HUES48 (cell line): ENCODE measurements at regions not wholly inside any gene's neighbourhood (a gene's known extent, or its start where the extent isn't known, plus 50 kb on each side); places are given as distances from the start of the nearest gene placed in this dataset.
"Not testable (repeated sequence)": the region's sequence is repeated elsewhere in the genome, so short reads cannot be mapped to it uniquely, and the experiment has no call there.

Experiments
- H3K27ac ChIP-seq: one replicate; pipeline ENCODE4 v1.7.0; 2013; ENCODE audit warnings: low read depth, low read length, inconsistent platforms
- H3K27me3 ChIP-seq: 2 replicates; pipeline ENCODE4 v1.6.1; 2013; ENCODE audit warnings: mild to moderate bottlenecking, low read length; ENCODE audit not compliant: control insufficient read depth, insufficient read depth
- H3K36me3 ChIP-seq: 2 replicates; pipeline ENCODE4 v1.6.1; 2013; ENCODE audit warnings: low read length; ENCODE audit not compliant: control insufficient read depth, insufficient read depth
- H3K4me1 ChIP-seq: 2 replicates; pipeline ENCODE4 v1.6.1; 2013; ENCODE audit warnings: mild to moderate bottlenecking, low read length; ENCODE audit not compliant: control insufficient read depth, insufficient read depth
- H3K4me3 ChIP-seq: 2 replicates; pipeline ENCODE4 v1.5.1; 2013; ENCODE audit warnings: mild to moderate bottlenecking, low read depth, low read length
- H3K9ac ChIP-seq: 2 replicates; pipeline ENCODE4 v1.6.1; 2013; ENCODE audit warnings: mild to moderate bottlenecking, low read depth, low read length, moderate library complexity
- H3K9me3 ChIP-seq: 2 replicates; pipeline ENCODE4 v1.6.1; 2013; ENCODE audit warnings: low read length; ENCODE audit not compliant: control insufficient read depth, insufficient read depth

DNA sequence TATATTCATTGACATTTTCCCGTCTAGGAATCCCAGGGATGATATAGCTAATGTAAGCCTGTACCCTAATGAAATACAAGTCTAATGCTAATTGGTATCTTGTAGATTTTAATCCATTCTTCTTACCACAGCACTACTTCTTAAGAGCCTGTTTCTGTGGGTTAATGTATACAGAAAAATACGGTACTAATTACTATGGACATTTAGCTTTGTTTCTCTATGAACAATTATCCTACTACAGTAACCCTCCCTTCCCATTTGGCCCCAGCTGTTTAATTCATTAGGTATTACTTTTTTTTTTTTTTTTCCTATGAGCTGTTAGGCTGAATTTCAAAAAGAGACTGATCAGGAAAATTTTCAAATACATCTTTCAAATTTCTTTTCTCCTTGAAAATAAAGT, 245.1 kb upstream of the SLC7A11 start:
- Histone ChIP-seq H3K36me3 (no peaks in the 10 kb centered on the region), H3K4me1 (peaks cover 14% of the 10 kb centered on the region; the same call in 1 of the 2 replicates), H3K27ac (no peak overlapping the region), H3K27me3 (no peaks in the 10 kb centered on the region), H3K9ac (no peak overlapping the region), H3K9me3 (no peaks in the 10 kb centered on the region), H3K4me3 (no peak overlapping the region)

DNA sequence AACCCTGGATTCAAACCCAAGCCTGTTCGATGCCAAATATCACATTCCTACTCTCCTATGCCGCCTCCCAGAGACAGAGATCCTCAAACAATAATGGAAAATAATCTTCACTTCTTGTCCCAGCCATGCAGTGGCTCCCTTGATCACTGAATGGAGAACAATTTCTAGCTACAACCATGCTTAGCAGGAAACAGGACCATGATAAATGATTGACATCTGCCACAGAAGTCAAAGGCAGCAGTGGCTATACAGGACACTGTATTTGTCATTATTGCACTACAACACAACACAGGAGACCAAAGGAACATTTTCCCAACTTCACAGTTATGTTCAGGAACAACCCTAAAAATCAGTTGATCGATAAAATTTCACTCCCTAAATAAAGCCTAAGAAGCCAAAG, 243.3 kb upstream of the SLC7A11 start:
- H3K27me3 ChIP-seq = no peaks in the 10 kb centered on the region
- H3K27ac ChIP-seq = no peak overlapping the region
- H3K4me1 ChIP-seq = peaks cover 14% of the 10 kb centered on the region; the same call in 1 of the 2 replicates
- no peak overlapping the region for H3K9ac ChIP-seq
- H3K36me3 ChIP-seq = no peaks in the 10 kb centered on the region
- 0 out of 2 replicates have a peak, but pooled peaks cover 3% of the 10 kb centered on the region for H3K9me3 ChIP-seq
- H3K4me3 ChIP-seq = no peak overlapping the region

DNA sequence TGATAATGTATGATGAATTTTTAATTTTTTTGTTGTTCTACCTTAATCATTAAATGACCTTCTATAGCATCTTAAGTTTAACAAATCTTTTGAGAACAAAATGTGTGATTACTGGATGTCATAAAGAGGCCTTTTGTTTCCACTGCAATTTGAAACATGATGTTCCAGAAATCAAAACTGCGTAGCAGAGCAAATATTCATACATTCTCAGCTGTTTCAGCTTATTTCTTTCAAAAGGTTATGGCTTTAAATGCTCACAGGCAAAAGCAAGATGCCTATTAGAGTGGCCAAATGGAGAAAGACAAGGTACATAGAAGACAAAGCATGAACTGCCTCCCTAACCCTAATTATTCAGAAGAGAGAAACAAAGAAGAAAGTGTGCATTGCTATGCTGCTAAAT, 233.0 kb upstream of the SLC7A11 start:
- Histone ChIP-seq H3K36me3 (no peaks in the 10 kb centered on the region), H3K9me3 (no peaks in the 10 kb centered on the region), H3K27me3 (no peaks in the 10 kb centered on the region), H3K27ac (no peak overlapping the region), H3K4me3 (no peak overlapping the region), H3K4me1 (peaks cover 10% of the 10 kb centered on the region; the same call in 1 of the 2 replicates), H3K9ac (no peak overlapping the region)

DNA sequence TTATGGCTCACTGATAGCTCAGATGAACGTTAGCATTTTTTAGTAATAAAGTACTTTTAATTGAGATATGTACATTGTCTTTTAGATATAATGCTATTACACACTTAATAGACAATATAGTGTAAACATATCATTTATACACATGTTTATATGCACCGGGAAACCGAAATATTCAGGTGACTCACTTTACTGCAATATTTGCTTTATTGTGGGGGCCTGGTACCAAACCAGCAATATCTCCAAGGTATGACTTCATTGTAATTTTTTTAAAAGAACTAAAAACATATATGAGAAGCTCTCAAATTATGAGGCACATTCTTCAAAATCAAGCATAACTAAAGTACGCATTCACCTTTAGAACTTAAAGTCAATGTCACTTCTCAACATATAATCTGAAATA, 231.2 kb upstream of the SLC7A11 start:
- H3K27ac ChIP-seq = no peak overlapping the region
- H3K4me3 ChIP-seq = no peak overlapping the region
- peaks cover 10% of the 10 kb centered on the region; the same call in 1 of the 2 replicates for H3K4me1 ChIP-seq
- H3K27me3 ChIP-seq = no peaks in the 10 kb centered on the region
- H3K36me3 ChIP-seq = no peaks in the 10 kb centered on the region
- no peaks in the 10 kb centered on the region for H3K9me3 ChIP-seq
- H3K9ac ChIP-seq = no peak overlapping the region

GRCh38 chr4:138460477-138461414, 218.6 kb upstream of the SLC7A11 start:
- H3K27ac ChIP-seq = no peak overlapping the region
- peaks cover 12% of the 10 kb centered on the region for H3K4me1 ChIP-seq
- no peak overlapping the region for H3K9ac ChIP-seq
- no peak overlapping the region for H3K4me3 ChIP-seq
- H3K36me3 ChIP-seq = no peaks in the 10 kb centered on the region
- no peaks in the 10 kb centered on the region for H3K9me3 ChIP-seq
- H3K27me3 ChIP-seq = no peaks in the 10 kb centered on the region

GRCh38 chr4:138458751-138459150, 216.6 kb upstream of the SLC7A11 start:
- H3K4me3 ChIP-seq = no peak overlapping the region
- H3K9ac ChIP-seq = no peak overlapping the region
- no peaks in the 10 kb centered on the region for H3K27me3 ChIP-seq
- peaks cover 16% of the 10 kb centered on the region for H3K4me1 ChIP-seq
- H3K9me3 ChIP-seq = no peaks in the 10 kb centered on the region
- no peak overlapping the region for H3K27ac ChIP-seq
- no peaks in the 10 kb centered on the region for H3K36me3 ChIP-seq

DNA sequence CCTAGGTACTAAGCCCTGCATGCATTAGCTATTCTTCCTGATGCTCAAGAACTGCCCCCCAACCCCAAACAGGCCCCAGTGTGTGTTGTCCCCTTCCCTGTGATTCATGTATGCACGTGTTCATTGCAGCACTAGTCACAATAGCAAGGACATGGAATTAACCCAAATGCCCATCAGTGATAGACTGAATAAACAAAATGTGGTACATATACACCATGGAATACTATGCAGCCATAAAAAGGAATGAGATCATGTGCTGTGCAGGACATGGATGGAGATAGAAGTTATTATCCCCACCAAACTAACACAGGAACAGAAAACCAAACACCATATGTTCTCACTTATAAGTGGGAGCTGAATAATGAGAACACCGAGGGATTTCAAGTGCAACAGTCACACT, 214.2 kb upstream of the SLC7A11 start:
- not testable (repeated sequence) for H3K9ac ChIP-seq, H3K36me3 ChIP-seq, H3K27me3 ChIP-seq

GRCh38 chr4:138455097-138455496, 212.9 kb upstream of the SLC7A11 start:
- Histone ChIP-seq H3K9me3 (no peaks in the 10 kb centered on the region), H3K27me3 (no peaks in the 10 kb centered on the region), H3K36me3 (no peaks in the 10 kb centered on the region), H3K9ac (no peak overlapping the region), H3K4me1 (peaks cover 16% of the 10 kb centered on the region), H3K27ac (no peak overlapping the region), H3K4me3 (no peak overlapping the region)

More for the DNA sequence above, 214.2 kb upstream of the SLC7A11 start:
- not testable (repeated sequence) for H3K9me3 ChIP-seq, H3K4me3 ChIP-seq, H3K27ac ChIP-seq
- peaks cover 16% of the 10 kb centered on the region for H3K4me1 ChIP-seq

- H3K9ac ChIP-seq = no peak overlapping the region
- peaks cover 12% of the 10 kb centered on the region for H3K4me1 ChIP-seq
- H3K4me3 ChIP-seq = no peak overlapping the region
- H3K27ac ChIP-seq = no peak overlapping the region
- H3K36me3 ChIP-seq = no peaks in the 10 kb centered on the region
- no peaks in the 10 kb centered on the region for H3K27me3 ChIP-seq
- H3K9me3 ChIP-seq = no peaks in the 10 kb centered on the region
Measured at GRCh38 chr4:138452826-138453225, 210.7 kb upstream of the SLC7A11 start.

DNA sequence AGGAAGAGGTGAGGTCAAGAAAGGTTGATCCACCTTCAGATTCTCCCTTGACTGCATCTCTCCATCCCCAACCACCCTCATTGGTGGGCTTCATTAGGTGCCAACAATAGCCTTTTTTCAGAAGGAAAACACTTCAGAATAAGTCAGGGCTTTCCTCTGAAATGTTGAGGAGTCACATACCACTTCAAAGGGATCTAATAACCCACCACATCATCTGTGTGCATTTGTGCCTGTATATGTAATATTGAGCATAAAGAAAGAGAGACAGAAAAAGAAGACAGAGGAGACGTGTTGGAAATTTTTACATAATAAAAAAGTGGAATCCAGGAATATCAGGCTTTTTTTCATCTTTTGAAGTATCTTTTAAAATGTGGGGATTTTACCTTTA, 209.1 kb upstream of the SLC7A11 start:
- no peak overlapping the region for H3K4me3 ChIP-seq
- H3K9ac ChIP-seq = no peak overlapping the region
- no peaks in the 10 kb centered on the region for H3K36me3 ChIP-seq
- no peaks in the 10 kb centered on the region for H3K27me3 ChIP-seq
- H3K4me1 ChIP-seq = peaks cover 4% of the 10 kb centered on the region; the same call in 1 of the 2 replicates
- H3K9me3 ChIP-seq = no peaks in the 10 kb centered on the region
- no peak overlapping the region for H3K27ac ChIP-seq

GRCh38 chr4:138450546-138451275, 208.6 kb upstream of the SLC7A11 start:
- Histone ChIP-seq H3K4me1 (peaks cover 4% of the 10 kb centered on the region; the same call in 1 of the 2 replicates), H3K4me3 (no peak overlapping the region), H3K27me3 (no peaks in the 10 kb centered on the region), H3K9ac (no peak overlapping the region), H3K36me3 (no peaks in the 10 kb centered on the region), H3K27ac (no peak overlapping the region), H3K9me3 (no peaks in the 10 kb centered on the region)
